HepG2 (cell line): ENCODE measurements at regions not wholly inside any gene's neighbourhood (a gene's known extent, or its start where the extent isn't known, plus 50 kb on each side); places are given as distances from the start of the nearest gene placed in this dataset.

Source experiments
- ADNP ChIP-seq: sonication (generic); formaldehyde crosslinking; IDR thresholded peaks from 2 replicates; pipeline ENCODE4 v1.4.0; 2020; ENCODE audit warnings: missing genetic modification reagents
- ETV6 ChIP-seq: sonication (generic); formaldehyde crosslinking; conservative IDR thresholded peaks from 2 replicates; pipeline ENCODE4 v1.4.0; 2020; ENCODE audit warnings: missing genetic modification reagents
- FOXK1 ChIP-seq: sonication (generic); formaldehyde crosslinking; IDR thresholded peaks from 2 replicates; pipeline ENCODE4 v1.4.0; 2020; ENCODE audit warnings: low read depth, missing genetic modification reagents, borderline replicate concordance
- FUBP1 ChIP-seq: sonication (generic); formaldehyde crosslinking; IDR thresholded peaks from 2 replicates; pipeline ENCODE4 v1.5.1; 2020; ENCODE audit warnings: missing genetic modification reagents, mild to moderate bottlenecking, borderline replicate concordance
- GMEB1 ChIP-seq: sonication (generic); formaldehyde crosslinking; IDR thresholded peaks from 2 replicates; pipeline ENCODE4 v1.5.1; 2020; ENCODE audit warnings: missing genetic modification reagents, mild to moderate bottlenecking, borderline replicate concordance
- KDM1A ChIP-seq: IDR thresholded peaks from 2 replicates; pipeline ENCODE4 v1.6.1; 2016; ENCODE audit warnings: missing compliant biosample characterization
- NR2F6 ChIP-seq, 2 experiments: IDR thresholded peaks; 2 replicates each; pipeline ENCODE4 v1.6.1; 2016; ENCODE audit warnings: antibody characterized with exemption in 1 of 2, mild to moderate bottlenecking in 1 of 2
- RBM39 ChIP-seq: fragments of 200-400 bp; formaldehyde crosslinking; IDR thresholded peaks from one replicate; pipeline ENCODE4 v1.6.1; 2018; ENCODE audit warnings: antibody characterized with exemption, mild to moderate bottlenecking, low read depth, low read length; ENCODE audit not compliant: poor library complexity, severe bottlenecking
- REL ChIP-seq: sonication (generic); formaldehyde crosslinking; conservative IDR thresholded peaks from 2 replicates; pipeline ENCODE4 v1.8.0; 2022; ENCODE audit warnings: mild to moderate bottlenecking, missing genetic modification reagents, moderate library complexity
- REXO4 ChIP-seq: sonication (generic); formaldehyde crosslinking; IDR thresholded peaks from 2 replicates; pipeline ENCODE4 v1.8.0; 2022; ENCODE audit warnings: missing genetic modification reagents, mild to moderate bottlenecking, borderline replicate concordance
- RFXAP ChIP-seq: sonication (generic); formaldehyde crosslinking; IDR thresholded peaks from 2 replicates; pipeline ENCODE4 v1.4.0; 2020; ENCODE audit warnings: missing genetic modification reagents, borderline replicate concordance
- STAG1 ChIP-seq: sonication (generic); formaldehyde crosslinking; IDR thresholded peaks from 2 replicates; pipeline ENCODE4 v1.4.0; 2020; ENCODE audit warnings: missing genetic modification reagents
- TFDP2 ChIP-seq: sonication (generic); formaldehyde crosslinking; IDR thresholded peaks from 2 replicates; pipeline ENCODE4 v1.4.0; 2020; ENCODE audit warnings: missing genetic modification reagents
- THRA ChIP-seq: sonication (generic); formaldehyde crosslinking; IDR thresholded peaks from 2 replicates; pipeline ENCODE4 v1.4.0; 2020; ENCODE audit warnings: missing genetic modification reagents, borderline replicate concordance
- XBP1 ChIP-seq: sonication (generic); formaldehyde crosslinking; IDR thresholded peaks from 2 replicates; pipeline ENCODE4 v1.5.0; 2020; ENCODE audit warnings: missing genetic modification reagents
- YY1 ChIP-seq: IDR thresholded peaks from 2 replicates; pipeline ENCODE4 v1.6.1; 2011; ENCODE audit warnings: low read length, low read depth, moderate library complexity, mild to moderate bottlenecking; ENCODE audit not compliant: insufficient read depth, insufficient replicate concordance
- ZNF232 ChIP-seq: sonication (generic); formaldehyde crosslinking; IDR thresholded peaks from 2 replicates; pipeline ENCODE4 v1.4.0; 2020; ENCODE audit warnings: missing genetic modification reagents, borderline replicate concordance
- ZNF615 ChIP-seq: sonication (generic); formaldehyde crosslinking; IDR thresholded peaks from 2 replicates; pipeline ENCODE4 v1.5.0; 2020; ENCODE audit warnings: mild to moderate bottlenecking, missing genetic modification reagents, borderline replicate concordance
- ZNF709 ChIP-seq: sonication (generic); formaldehyde crosslinking; IDR thresholded peaks from 2 replicates; pipeline ENCODE4 v1.5.0; 2020; ENCODE audit warnings: mild to moderate bottlenecking, missing genetic modification reagents
- ZNF724P ChIP-seq: sonication (generic); formaldehyde crosslinking; IDR thresholded peaks from 2 replicates; pipeline ENCODE4 v1.8.0; 2022; ENCODE audit warnings: missing genetic modification reagents, borderline replicate concordance
- ZSCAN5A ChIP-seq: sonication (generic); formaldehyde crosslinking; IDR thresholded peaks from 2 replicates; pipeline ENCODE4 v1.8.0; 2022; ENCODE audit warnings: mild to moderate bottlenecking, missing genetic modification reagents, borderline replicate concordance

GRCh38 chr1:58898739-58899586, 115.1 kb upstream of the JUN start (continued):
- TF ChIP-seq ZSCAN5A (CRISPR knock-in tag) (0 out of 2 replicates have a peak, but pooled peaks have one; percentile 80), REL (no peak), RBM39 (no peak), RFXAP (CRISPR knock-in tag) (peak; percentile 74; the same call in 1 of the 2 replicates), ETV6 (no peak), STAG1 (CRISPR knock-in tag) (peak; percentile 42), REXO4 (CRISPR knock-in tag) (no peak), XBP1 (CRISPR knock-in tag) (no peak), NR2F6 (IDR thresholded peaks at IDR 0.05) (peak; percentile 85), NR2F6 (CRISPR knock-in tag; IDR thresholded peaks at IDR 0.05) (peak; percentile 82), KDM1A (CRISPR knock-in tag) (no peak), ZNF724P (CRISPR knock-in tag) (no peak), YY1 (no peak), FUBP1 (CRISPR knock-in tag) (no peak), THRA (peak; percentile 71), GMEB1 (CRISPR knock-in tag) (peak; percentile 56; the same call in 1 of the 2 replicates), ADNP (CRISPR knock-in tag) (no peak), ZNF615 (CRISPR knock-in tag) (no peak), FOXK1 (CRISPR knock-in tag) (peak; percentile 68), TFDP2 (CRISPR knock-in tag) (peak; percentile 66), ZNF232 (CRISPR knock-in tag) (peak; percentile 80; the same call in 1 of the 2 replicates), ZNF709 (CRISPR knock-in tag) (peak; percentile 74; the same call in 1 of the 2 replicates)
